H7 (cell line): ENCODE measurements at regions not wholly inside any gene's neighbourhood (a gene's known extent, or its start where the extent isn't known, plus 50 kb on each side); places are given as distances from the start of the nearest gene placed in this dataset.
"Not testable (repeated sequence)": the region's sequence is repeated elsewhere in the genome, so short reads cannot be mapped to it uniquely, and the experiment has no call there.

ENCODE experiments used
- DNase-seq: peaks from one replicate; pipeline ENCODE4 v3.0.0; 2012
- H3K27me3 ChIP-seq: 2 replicates; pipeline ENCODE4 v1.6.0; 2011; ENCODE audit warnings: mild to moderate bottlenecking, low read length; ENCODE audit not compliant: control insufficient read depth, insufficient read depth
- H3K36me3 ChIP-seq: replicated peaks from 2 replicates; pipeline ENCODE4 v1.5.1; 2011; ENCODE audit warnings: low read length; ENCODE audit not compliant: control insufficient read depth, insufficient read depth
- H3K4me3 ChIP-seq: 2 replicates; pipeline ENCODE4 v1.5.1; 2011; ENCODE audit warnings: low read depth, mild to moderate bottlenecking, control low read depth, low read length, moderate library complexity; ENCODE audit not compliant: insufficient read depth

GRCh38 chr16:51289336-51289735 lies 138.3 kb upstream of the SALL1 start:
- no peaks in the 10 kb centered on the region for H3K27me3 ChIP-seq

GRCh38 chr16:51287121-51287755 lies 136.2 kb upstream of the SALL1 start:
- Histone ChIP-seq H3K4me3 (no peak overlapping the region), H3K36me3 (no peaks in the 10 kb centered on the region), H3K27me3 (no peaks in the 10 kb centered on the region)
- no peak for DNase-seq

More at GRCh38 chr16:51289336-51289735, 138.3 kb upstream of the SALL1 start:
- no peak for DNase-seq
- Histone ChIP-seq H3K36me3 (no peaks in the 10 kb centered on the region), H3K4me3 (no peak overlapping the region)

GRCh38 chr16:51286272-51286671 lies 135.2 kb upstream of the SALL1 start:
- Histone ChIP-seq H3K4me3 (no peak overlapping the region), H3K36me3 (no peaks in the 10 kb centered on the region), H3K27me3 (no peaks in the 10 kb centered on the region)
- DNase-seq, result no peak

GRCh38 chr16:51276336-51276735 lies 125.3 kb upstream of the SALL1 start:
- H3K27me3 ChIP-seq, result no peaks in the 10 kb centered on the region
- H3K36me3 ChIP-seq, result no peaks in the 10 kb centered on the region

GRCh38 chr16:51272420-51272819 lies 121.3 kb upstream of the SALL1 start:
- no peak for DNase-seq
- no peaks in the 10 kb centered on the region for H3K27me3 ChIP-seq
- no peaks in the 10 kb centered on the region for H3K36me3 ChIP-seq
- no peak overlapping the region for H3K4me3 ChIP-seq

More at GRCh38 chr16:51276336-51276735, 125.3 kb upstream of the SALL1 start:
- no peak overlapping the region for H3K4me3 ChIP-seq
- DNase-seq, result no peak

- H3K4me3 ChIP-seq, result no peak overlapping the region
- DNase-seq, result no peak
- H3K27me3 ChIP-seq, result no peaks in the 10 kb centered on the region
- H3K36me3 ChIP-seq, result no peaks in the 10 kb centered on the region
Measured at GRCh38 chr16:51271156-51271701, 120.2 kb upstream of the SALL1 start.

GRCh38 chr16:51268237-51268636 lies 117.2 kb upstream of the SALL1 start:
- no peak for DNase-seq
- no peak overlapping the region for H3K4me3 ChIP-seq
- no peaks in the 10 kb centered on the region for H3K36me3 ChIP-seq
- no peaks in the 10 kb centered on the region for H3K27me3 ChIP-seq

GRCh38 chr16:51267681-51268080 lies 116.6 kb upstream of the SALL1 start:
- DNase-seq, result no peak
- no peak overlapping the region for H3K4me3 ChIP-seq
- no peaks in the 10 kb centered on the region for H3K36me3 ChIP-seq
- no peaks in the 10 kb centered on the region for H3K27me3 ChIP-seq

- no peak overlapping the region for H3K4me3 ChIP-seq
- DNase-seq, result no peak
- H3K36me3 ChIP-seq, result no peaks in the 10 kb centered on the region
- no peaks in the 10 kb centered on the region for H3K27me3 ChIP-seq
Measured at GRCh38 chr16:51262428-51262827, 111.4 kb upstream of the SALL1 start.

- Histone ChIP-seq H3K27me3 (no peaks in the 10 kb centered on the region), H3K4me3 (no peak overlapping the region), H3K36me3 (no peaks in the 10 kb centered on the region)
- no peak for DNase-seq
Measured at GRCh38 chr16:51261919-51262318, 110.8 kb upstream of the SALL1 start.

GRCh38 chr16:51255349-51255972 lies 104.4 kb upstream of the SALL1 start:
- Histone ChIP-seq H3K27me3 (no peaks in the 10 kb centered on the region), H3K4me3 (no peak overlapping the region), H3K36me3 (no peaks in the 10 kb centered on the region; the same call in 1 of the 2 replicates)
- no peak for DNase-seq

GRCh38 chr16:51254390-51254789 lies 103.3 kb upstream of the SALL1 start:
- not testable (repeated sequence) for DNase-seq, H3K36me3 ChIP-seq, H3K27me3 ChIP-seq, H3K4me3 ChIP-seq

GRCh38 chr16:51248217-51248616 lies 97.1 kb upstream of the SALL1 start:
- no peaks in the 10 kb centered on the region; the same call in 1 of the 2 replicates for H3K27me3 ChIP-seq
- no peak overlapping the region for H3K4me3 ChIP-seq
- no peaks in the 10 kb centered on the region for H3K36me3 ChIP-seq
- DNase-seq, result no peak

- Histone ChIP-seq H3K27me3 (no peaks in the 10 kb centered on the region; the same call in 1 of the 2 replicates), H3K4me3 (no peak overlapping the region), H3K36me3 (no peaks in the 10 kb centered on the region)
- DNase-seq, result no peak
Measured at GRCh38 chr16:51245658-51245995, 94.6 kb upstream of the SALL1 start.

- Histone ChIP-seq H3K4me3 (no peak overlapping the region), H3K36me3 (no peaks in the 10 kb centered on the region), H3K27me3 (peaks cover 2% of the 10 kb centered on the region; the same call in 1 of the 2 replicates)
- DNase-seq, result no peak
Measured at GRCh38 chr16:51244887-51245657, 94.0 kb upstream of the SALL1 start.
